SK-N-SH treated with all-trans-retinoic acid at 6 μM for 48 hours (cell line): ENCODE measurements at regions not wholly inside any gene's neighbourhood (a gene's known extent, or its start where the extent isn't known, plus 50 kb on each side); places are given as distances from the start of the nearest gene placed in this dataset.

Source experiments
- ATAC-seq: fragments of 200-7000 bp; cut with Tn5 transposase; 3 replicates; pipeline ENCODE4 v1.9.1; 2020; ENCODE audit warnings: mild to moderate bottlenecking, moderate library complexity
- ARNTL ChIP-seq: fragments of 450-650 bp; formaldehyde crosslinking; IDR thresholded peaks from 2 replicates; pipeline ENCODE4 v1.5.0; 2020; ENCODE audit warnings: low read depth, mild to moderate bottlenecking, moderate library complexity, borderline replicate concordance
- BACH2 ChIP-seq: fragments of 250-450 bp; sonication (Bioruptor Pico); IDR thresholded peaks from 2 replicates; pipeline ENCODE4 v1.9.0; 2021; ENCODE audit warnings: mild to moderate bottlenecking, borderline replicate concordance
- CREB5 ChIP-seq: fragments of 250-450 bp; sonication (Bioruptor Pico); IDR thresholded peaks from 2 replicates; pipeline ENCODE4 v1.5.1; 2020; ENCODE audit warnings: low read depth, mild to moderate bottlenecking, moderate library complexity
- CSDC2 ChIP-seq: fragments of 250-450 bp; sonication (Bioruptor Pico); IDR thresholded peaks from 2 replicates; pipeline ENCODE4 v1.5.0; 2020; ENCODE audit warnings: mild to moderate bottlenecking, moderate library complexity
- CSRNP3 ChIP-seq: fragments of 250-450 bp; sonication (Bioruptor Pico); IDR thresholded peaks from 2 replicates; pipeline ENCODE4 v1.5.1; 2021; ENCODE audit warnings: mild to moderate bottlenecking, moderate library complexity
- ESRRG ChIP-seq: fragments of 250-450 bp; sonication (Bioruptor Pico); IDR thresholded peaks from 2 replicates; pipeline ENCODE4 v1.6.1; 2021; ENCODE audit warnings: mild to moderate bottlenecking
- GLIS3 ChIP-seq: fragments of 250-450 bp; sonication (Bioruptor Pico); IDR thresholded peaks from 2 replicates; pipeline ENCODE4 v1.5.0; 2020; ENCODE audit warnings: mild to moderate bottlenecking, moderate library complexity
- ISL1 ChIP-seq: fragments of 250-450 bp; sonication (Bioruptor Pico); IDR thresholded peaks from 2 replicates; pipeline ENCODE4 v2.1.2; 2022; ENCODE audit warnings: mild to moderate bottlenecking, moderate library complexity
- OSR1 ChIP-seq: fragments of 250-450 bp; sonication (Bioruptor Pico); IDR thresholded peaks from 2 replicates; pipeline ENCODE4 v1.8.0; 2022; ENCODE audit warnings: moderate library complexity, mild to moderate bottlenecking, inconsistent platforms
- PATZ1 ChIP-seq: fragments of 250-450 bp; sonication (Bioruptor Pico); IDR thresholded peaks from 2 replicates; pipeline ENCODE4 v1.8.0; 2020; ENCODE audit warnings: mild to moderate bottlenecking, moderate library complexity, borderline replicate concordance
- PPARA ChIP-seq: fragments of 250-450 bp; sonication (Bioruptor Pico); IDR thresholded peaks from 2 replicates; pipeline ENCODE4 v1.5.0; 2020; ENCODE audit warnings: mild to moderate bottlenecking, borderline replicate concordance
- RARB ChIP-seq: fragments of 250-450 bp; sonication (Bioruptor Pico); IDR thresholded peaks from 2 replicates; pipeline ENCODE4 v1.8.0; 2021; ENCODE audit warnings: mild to moderate bottlenecking, moderate library complexity
- SNAI2 ChIP-seq: fragments of 250-450 bp; sonication (Bioruptor Pico); IDR thresholded peaks from 2 replicates; pipeline ENCODE4 v1.5.0; 2020; ENCODE audit warnings: mild to moderate bottlenecking, moderate library complexity
- TCF4 ChIP-seq: fragments of 250-450 bp; sonication (Bioruptor Pico); IDR thresholded peaks from 2 replicates; pipeline ENCODE4 v1.8.0; 2021; ENCODE audit warnings: mild to moderate bottlenecking, moderate library complexity, borderline replicate concordance
- TOX ChIP-seq: fragments of 250-450 bp; sonication (Bioruptor Pico); IDR thresholded peaks from 2 replicates; pipeline ENCODE4 v1.8.0; 2021; ENCODE audit warnings: mild to moderate bottlenecking, moderate library complexity, borderline replicate concordance
- TSHZ2 ChIP-seq: fragments of 250-450 bp; sonication (Bioruptor Pico); IDR thresholded peaks from 2 replicates; pipeline ENCODE4 v1.5.0; 2020; ENCODE audit warnings: mild to moderate bottlenecking, moderate library complexity
- ZC3H10 ChIP-seq: fragments of 250-450 bp; sonication (Bioruptor Pico); IDR thresholded peaks from 2 replicates; pipeline ENCODE4 v1.5.1; 2021; ENCODE audit warnings: mild to moderate bottlenecking, moderate library complexity
- ZFP3 ChIP-seq: fragments of 250-450 bp; sonication (Bioruptor Pico); IDR thresholded peaks from 2 replicates; pipeline ENCODE4 v1.5.0; 2020; ENCODE audit warnings: mild to moderate bottlenecking, moderate library complexity
- ZFP30 ChIP-seq: fragments of 450-650 bp; formaldehyde crosslinking; IDR thresholded peaks from 2 replicates; pipeline ENCODE4 v1.5.0; 2022; ENCODE audit warnings: mild to moderate bottlenecking, moderate library complexity
- ZNF8 ChIP-seq: fragments of 450-650 bp; formaldehyde crosslinking; IDR thresholded peaks from 2 replicates; pipeline ENCODE4 v1.5.0; 2020; ENCODE audit warnings: mild to moderate bottlenecking, moderate library complexity

- no peak for TF ChIP-seq TSHZ2 (CRISPR knock-in tag)
Measured at GRCh38 chr15:77856705-77857346, 220.7 kb downstream of the TBC1D2B start (continued).

GRCh38 chr15:77855871-77856270 lies 221.6 kb downstream of the TBC1D2B start:
- no peak for TF ChIP-seq SNAI2 (CRISPR knock-in tag)
- TF ChIP-seq OSR1: no peak
- no peak for TF ChIP-seq CSDC2
- TF ChIP-seq RARB (CRISPR knock-in tag): no peak
- no peak for TF ChIP-seq CREB5
- no peak for TF ChIP-seq ISL1 (CRISPR knock-in tag)
- TF ChIP-seq PPARA (CRISPR knock-in tag): no peak
- no peak for TF ChIP-seq ZFP30 (CRISPR knock-in tag)
- TF ChIP-seq CSRNP3: no peak
- TF ChIP-seq ZFP3 (CRISPR knock-in tag): no peak
- no peak for TF ChIP-seq ZNF8 (CRISPR knock-in tag)
- TF ChIP-seq GLIS3 (CRISPR knock-in tag): no peak
- ATAC-seq: no peak

GRCh38 chr15:77854980-77855379 lies 222.3 kb upstream of the LINGO1 start:
- ATAC-seq: no peak
- TF ChIP-seq TCF4 (CRISPR knock-in tag): no peak
- TF ChIP-seq ESRRG (CRISPR knock-in tag): no peak
- no peak for TF ChIP-seq TOX
- no peak for TF ChIP-seq ZFP3 (CRISPR knock-in tag)
- no peak for TF ChIP-seq CSDC2
- TF ChIP-seq GLIS3 (CRISPR knock-in tag): no peak
- TF ChIP-seq PATZ1 (CRISPR knock-in tag): no peak
- TF ChIP-seq ARNTL (CRISPR knock-in tag): no peak
- TF ChIP-seq SNAI2 (CRISPR knock-in tag): no peak
- no peak for TF ChIP-seq CREB5
- TF ChIP-seq TSHZ2 (CRISPR knock-in tag): no peak
- no peak for TF ChIP-seq ZC3H10 (CRISPR knock-in tag)
- no peak for TF ChIP-seq ZFP30 (CRISPR knock-in tag)
- no peak for TF ChIP-seq BACH2 (CRISPR knock-in tag)
- TF ChIP-seq OSR1: no peak
- no peak for TF ChIP-seq RARB (CRISPR knock-in tag)
